IPS DF 4.7 (cell line): ENCODE measurements at regions not wholly inside any gene's neighbourhood (a gene's known extent, or its start where the extent isn't known, plus 50 kb on each side); places are given as distances from the start of the nearest gene placed in this dataset.
"Not testable (repeated sequence)": the region's sequence is repeated elsewhere in the genome, so short reads cannot be mapped to it uniquely, and the experiment has no call there.

Experiments
- DNase-seq: peaks from one replicate; pipeline ENCODE4 v3.0.0-alpha.2; 2013; ENCODE audit warnings: low spot score; ENCODE audit errors: extremely low read depth

DNA sequence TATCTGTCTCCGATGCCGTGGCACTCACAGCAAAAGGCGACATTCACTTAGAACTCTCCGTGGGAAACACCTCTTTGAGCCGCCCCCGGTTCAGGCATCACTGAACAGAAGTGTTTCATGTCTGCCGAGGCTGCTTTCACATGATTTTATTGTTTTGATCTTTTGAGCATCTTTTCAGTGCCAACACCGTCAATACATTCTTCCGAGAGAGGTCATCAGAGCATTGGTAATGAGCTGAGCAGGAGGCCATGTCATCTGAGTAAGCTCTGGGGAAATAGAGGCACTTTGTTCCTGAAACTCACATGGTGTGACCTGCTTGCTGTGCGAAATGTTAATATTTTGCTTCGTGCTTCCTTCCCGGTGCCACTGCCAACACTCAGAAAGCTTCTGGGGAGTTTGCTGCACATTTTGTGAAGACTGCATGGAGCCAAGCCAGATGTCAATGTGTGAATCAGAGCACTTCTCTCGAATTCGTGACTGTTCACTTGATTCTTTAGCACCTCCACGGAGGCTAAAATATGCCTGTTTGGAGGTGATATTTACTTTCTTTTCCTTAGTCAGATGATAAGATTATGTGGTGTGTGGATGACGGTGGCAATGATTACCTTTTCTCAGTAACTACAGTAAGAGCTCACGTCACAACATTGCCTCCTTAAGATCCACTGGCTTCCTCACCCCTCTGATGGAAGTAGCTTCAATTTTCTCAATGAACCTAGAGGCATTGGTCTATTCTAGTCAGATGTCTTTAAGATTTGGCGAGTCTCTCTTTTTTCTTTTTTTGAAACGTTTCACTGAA, 222.3 kb upstream of the HS3ST1 start:
- no peak for DNase-seq

DNA sequence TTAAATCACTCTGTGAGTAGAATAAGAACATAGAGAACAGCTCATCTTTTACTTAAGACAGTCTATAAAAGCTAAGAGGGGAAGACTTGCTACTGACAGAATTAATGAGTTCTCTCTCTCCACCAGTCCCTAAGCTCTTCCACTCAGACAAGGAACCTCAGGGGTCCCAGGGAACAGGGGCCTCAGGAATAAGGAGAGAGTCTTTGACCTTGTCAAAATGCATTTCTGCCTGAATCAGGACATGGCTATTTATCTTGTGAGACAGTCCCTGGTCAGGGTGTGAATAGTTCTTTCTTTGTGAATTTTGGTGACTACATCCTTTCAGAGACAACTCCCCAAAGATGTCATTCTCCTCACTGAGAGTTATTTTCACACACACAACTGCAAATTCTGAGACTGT, 218.7 kb upstream of the HS3ST1 start:
- no peak for DNase-seq

DNA sequence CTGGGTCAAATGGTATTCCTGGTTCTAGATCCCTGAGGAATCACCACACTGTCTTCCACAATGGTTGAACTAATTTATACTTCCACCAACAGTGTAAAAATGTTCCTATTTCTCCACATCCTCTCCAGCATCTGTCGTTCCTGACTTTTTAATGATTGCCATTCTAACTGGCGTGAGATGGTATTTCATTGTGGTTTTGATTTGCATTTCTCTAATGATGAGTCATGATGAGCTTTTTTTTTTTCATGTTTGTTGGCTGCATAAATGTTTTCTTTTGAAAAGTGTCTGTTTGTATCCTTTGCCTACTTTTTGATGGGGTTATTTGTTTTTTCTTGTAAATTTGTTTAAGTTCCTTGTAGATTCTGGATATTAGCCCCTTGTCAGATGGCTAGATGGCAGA, 214.4 kb upstream of the HS3ST1 start:
- DNase-seq = not testable (repeated sequence)

GRCh38 chr4:11640584-11640983, 211.9 kb upstream of the HS3ST1 start:
- no peak for DNase-seq

DNA sequence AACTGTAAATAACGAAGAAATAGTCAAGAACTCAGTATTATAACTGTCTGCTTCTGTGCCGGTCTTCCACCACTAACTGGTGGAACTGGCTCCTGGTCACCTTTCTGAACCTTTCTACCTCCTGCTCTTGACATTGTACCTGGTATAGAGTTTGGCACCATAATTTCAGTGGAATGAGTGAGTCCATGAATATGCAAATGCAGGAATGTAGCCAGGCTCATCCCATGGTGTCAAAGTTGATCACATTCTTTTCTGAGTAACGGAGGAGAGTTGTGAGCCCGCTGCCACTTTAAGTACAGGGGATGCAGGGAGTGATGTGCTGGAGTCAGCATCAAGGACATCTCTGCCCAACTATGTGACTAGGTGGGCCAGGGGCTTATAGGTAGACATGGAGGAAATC, 207.9 kb upstream of the HS3ST1 start:
- DNase-seq = no peak

GRCh38 chr4:11636031-11636430, 207.3 kb upstream of the HS3ST1 start:
- DNase-seq = no peak

GRCh38 chr4:11635342-11635741, 206.6 kb upstream of the HS3ST1 start:
- no peak for DNase-seq

GRCh38 chr4:11634283-11634682, 205.6 kb upstream of the HS3ST1 start:
- no peak for DNase-seq

- DNase-seq = no peak
These were observed 204.7 kb upstream of the HS3ST1 start for GRCh38 chr4:11633430-11633829.

GRCh38 chr4:11632483-11632882, 203.8 kb upstream of the HS3ST1 start:
- no peak for DNase-seq

DNA sequence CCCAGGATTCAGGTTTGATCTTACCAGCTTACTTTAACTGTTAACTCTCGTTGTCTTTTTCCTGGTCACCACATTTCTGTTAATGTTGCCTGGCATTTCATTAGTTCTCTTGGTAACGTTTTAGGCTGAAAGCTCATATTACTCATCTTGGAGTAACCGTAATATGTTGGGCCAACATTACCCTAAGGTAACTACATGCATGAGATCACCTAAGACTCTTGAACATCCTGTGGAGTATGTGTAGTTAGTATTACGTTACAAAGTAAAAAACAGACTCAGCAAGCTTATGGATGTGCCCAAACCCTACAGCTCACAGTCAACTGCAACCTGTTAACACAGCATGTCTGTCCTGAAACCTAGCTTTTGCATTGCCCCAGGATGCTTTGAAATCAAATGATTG, 203.3 kb upstream of the HS3ST1 start:
- no peak for DNase-seq

DNA sequence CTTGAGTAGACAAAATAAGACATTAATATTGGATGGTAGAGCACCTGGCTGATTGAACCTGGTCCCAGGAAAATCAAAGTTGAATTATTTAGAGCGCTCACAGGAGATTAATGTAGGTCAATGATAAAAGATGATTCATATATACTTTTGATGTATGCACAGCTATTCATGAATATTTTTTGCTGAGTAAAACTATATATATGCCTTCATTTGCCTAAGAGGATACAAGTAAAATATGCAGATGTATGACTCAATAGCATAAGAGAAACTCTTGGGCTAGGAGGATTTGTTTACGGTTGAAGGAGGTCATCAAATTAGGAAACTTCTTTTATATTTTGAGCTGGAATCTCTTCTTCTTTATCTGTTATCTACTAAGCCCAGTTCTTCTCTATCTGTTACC, 202.7 kb upstream of the HS3ST1 start:
- DNase-seq = no peak

DNA sequence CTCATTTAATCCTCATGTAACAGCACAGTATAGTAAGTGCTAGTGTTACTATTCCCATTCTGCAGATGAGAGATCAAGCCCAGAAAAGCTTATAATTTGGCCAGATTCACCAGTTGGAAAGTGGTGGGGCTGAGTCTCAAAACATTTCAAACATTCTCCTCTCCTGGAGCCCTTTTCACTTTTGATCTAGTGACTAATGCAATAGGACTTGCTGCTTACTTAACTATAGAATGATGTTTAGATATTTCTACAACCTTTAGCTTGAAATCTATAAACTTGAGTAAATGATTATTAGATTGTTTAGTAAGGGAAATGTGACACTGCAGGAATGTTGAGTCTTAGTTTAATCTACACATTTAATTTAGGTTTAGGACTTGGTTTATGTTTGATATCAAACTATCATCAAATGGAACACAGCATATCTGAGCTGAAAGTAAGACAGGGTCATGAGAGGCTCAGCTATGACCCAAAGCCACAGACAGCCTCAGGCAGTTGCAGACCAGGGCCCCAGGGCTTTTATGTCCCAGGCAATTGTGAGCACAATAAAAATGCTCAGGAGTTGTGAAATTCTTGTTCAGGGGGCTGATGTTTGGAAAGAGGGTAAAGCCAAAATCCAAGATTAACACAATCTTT, 199.5 kb upstream of the HS3ST1 start:
- no peak for DNase-seq

DNA sequence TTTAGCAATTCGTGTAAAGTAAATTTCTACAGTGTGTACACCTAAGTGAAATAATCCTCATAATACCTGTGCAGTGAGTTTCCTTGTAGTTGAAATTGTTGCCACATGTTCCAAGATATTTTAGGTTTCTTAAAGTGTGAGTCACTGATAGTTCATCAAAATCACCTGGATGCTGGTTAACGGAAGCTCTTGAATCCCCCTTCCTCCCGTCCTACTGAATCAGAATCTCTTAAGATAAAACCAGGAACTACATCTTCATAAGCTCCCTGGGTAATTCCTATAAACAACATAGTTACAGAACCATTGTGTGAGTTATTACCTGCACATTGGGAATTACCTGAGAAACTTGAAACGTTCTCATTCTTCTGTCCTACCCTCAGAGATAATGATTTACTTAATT, 197.4 kb upstream of the HS3ST1 start:
- no peak for DNase-seq

- no peak for DNase-seq
These were observed 196.5 kb upstream of the HS3ST1 start for GRCh38 chr4:11625211-11625610.

- no peak for DNase-seq
These were observed 195.7 kb upstream of the HS3ST1 start for GRCh38 chr4:11624370-11624769.

- no peak for DNase-seq
These were observed 195.0 kb upstream of the HS3ST1 start for GRCh38 chr4:11623726-11624037.

DNA sequence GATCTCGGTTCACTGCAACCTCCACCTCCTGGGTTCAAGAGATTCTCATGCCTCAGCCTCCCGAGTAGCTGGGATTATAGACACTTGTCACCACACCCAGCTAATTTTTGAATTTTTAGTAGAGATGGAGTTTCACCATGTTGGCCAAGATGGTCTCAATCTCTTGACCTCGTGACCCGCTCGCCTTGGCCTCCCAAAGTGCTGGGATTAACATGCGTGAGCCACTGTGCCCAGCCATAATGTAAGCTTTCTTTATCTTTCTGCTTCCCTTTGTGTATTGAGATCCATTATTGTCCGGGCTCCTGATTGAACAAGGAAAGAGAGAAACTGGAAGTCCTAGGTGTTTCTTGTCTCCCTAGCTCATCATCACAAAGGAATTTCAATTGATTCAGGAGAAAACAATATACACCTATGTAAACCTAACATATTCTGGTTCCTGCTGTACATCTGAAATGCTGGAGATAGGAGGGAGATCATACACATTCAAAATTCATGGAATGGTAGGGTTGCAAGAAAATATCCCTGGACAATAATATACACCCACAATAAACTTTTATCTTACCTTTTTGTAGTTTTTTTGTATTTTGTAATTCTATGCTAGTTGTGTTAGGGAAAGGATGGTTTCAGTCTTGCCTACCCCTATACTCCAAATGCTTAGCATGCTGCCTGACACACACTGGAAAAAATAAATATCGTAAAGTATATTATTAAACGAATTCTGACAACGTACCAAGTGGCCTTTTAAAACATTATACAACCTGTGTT, 194.4 kb upstream of the HS3ST1 start:
- no peak for DNase-seq

GRCh38 chr4:11620861-11621260, 192.2 kb upstream of the HS3ST1 start:
- no peak for DNase-seq

GRCh38 chr4:11618666-11619282, 190.1 kb upstream of the HS3ST1 start:
- no peak for DNase-seq

GRCh38 chr4:11616856-11617255, 188.2 kb upstream of the HS3ST1 start:
- DNase-seq = no peak

DNA sequence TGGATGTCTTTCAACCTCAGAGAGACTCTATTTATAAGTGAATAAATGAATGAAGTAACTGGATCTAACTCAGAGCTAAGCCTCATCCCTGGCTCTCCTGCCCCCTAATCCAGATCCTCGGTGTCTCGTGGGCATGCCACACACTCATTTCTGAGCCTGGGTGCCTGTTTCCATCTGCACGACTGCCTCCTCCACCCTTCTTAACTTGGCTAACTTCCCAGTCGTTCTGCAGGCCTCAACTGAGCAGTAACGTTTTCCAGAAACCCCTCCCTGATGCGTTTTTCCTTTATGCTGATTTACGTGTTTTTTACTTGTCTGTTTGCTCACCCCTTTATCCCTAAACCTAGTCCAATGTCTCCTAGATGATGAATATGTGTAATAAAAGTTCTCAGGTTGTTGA, 186.9 kb upstream of the HS3ST1 start:
- no peak for DNase-seq
